Nephron progenitor cell (in vitro differentiated cells): ENCODE measurements at regions not wholly inside any gene's neighbourhood (a gene's known extent, or its start where the extent isn't known, plus 50 kb on each side); places are given as distances from the start of the nearest gene placed in this dataset.

ENCODE experiments used
- DNase-seq: peaks from one replicate; pipeline ENCODE4 v3.0.0; 2021
- H3K27ac Mint-ChIP-seq: 2 replicates; pipeline ENCODE4 v1.8.0; 2021; ENCODE audit warnings: mild to moderate bottlenecking, moderate library complexity, mixed read lengths
- H3K27me3 Mint-ChIP-seq: 2 replicates; pipeline ENCODE4 v1.8.0; 2021; ENCODE audit warnings: mild to moderate bottlenecking, low read depth, mixed read lengths; ENCODE audit not compliant: poor library complexity
- H3K36me3 Mint-ChIP-seq: 2 replicates; pipeline ENCODE4 v1.8.0; 2021; ENCODE audit warnings: low read depth, mixed read lengths
- H3K4me1 Mint-ChIP-seq: 2 replicates; pipeline ENCODE4 v1.8.0; 2021; ENCODE audit warnings: mixed read lengths
- H3K4me3 Mint-ChIP-seq: 2 replicates; pipeline ENCODE4 v1.8.0; 2021; ENCODE audit warnings: mild to moderate bottlenecking, moderate library complexity, mixed read lengths
- H3K9me3 Mint-ChIP-seq: 2 replicates; pipeline ENCODE4 v1.8.0; 2021; ENCODE audit warnings: mild to moderate bottlenecking, moderate library complexity, mixed read lengths
- CTCF ChIP-seq: fragments of 200-600 bp; sonication (generic); IDR thresholded peaks from 2 replicates; pipeline ENCODE4 v1.5.0; 2021; ENCODE audit warnings: antibody characterized with exemption

- Mint-ChIP-seq H3K27me3 (peaks cover 3% of the 10 kb centered on the region), H3K4me1 (peaks cover 10% of the 10 kb centered on the region), H3K9me3 (peaks cover 25% of the 10 kb centered on the region), H3K4me3 (no peak overlapping the region), H3K36me3 (peaks cover 13% of the 10 kb centered on the region), H3K27ac (no peak overlapping the region)
- DNase-seq, result no peak
- TF ChIP-seq CTCF, result no peak
Measured at GRCh38 chr1:224564454-224565084, 51.5 kb upstream of the CNIH3 start.

- Mint-ChIP-seq H3K27ac (peak overlapping the region; percentile 82), H3K27me3 (peaks cover 3% of the 10 kb centered on the region), H3K4me1 (peaks cover 10% of the 10 kb centered on the region), H3K36me3 (peaks cover 13% of the 10 kb centered on the region), H3K4me3 (no peak overlapping the region), H3K9me3 (peaks cover 21% of the 10 kb centered on the region)
- no peak for TF ChIP-seq CTCF
- no peak for DNase-seq
Measured at GRCh38 chr1:224565186-224565585, 50.9 kb upstream of the CNIH3 start.

- DNase-seq, result no peak
- TF ChIP-seq CTCF, result no peak
- Mint-ChIP-seq H3K4me3 (no peak overlapping the region), H3K4me1 (peaks cover 10% of the 10 kb centered on the region), H3K27ac (peak overlapping the region; percentile 82), H3K36me3 (peaks cover 11% of the 10 kb centered on the region), H3K9me3 (peaks cover 15% of the 10 kb centered on the region), H3K27me3 (peaks cover 3% of the 10 kb centered on the region)
Measured at GRCh38 chr1:224565611-224566406, 50.3 kb upstream of the CNIH3 start.
